HepG2 (cell line): ENCODE measurements at regions not wholly inside any gene's neighbourhood (a gene's known extent, or its start where the extent isn't known, plus 50 kb on each side); places are given as distances from the start of the nearest gene placed in this dataset.

Experiments
- HDAC1 ChIP-seq: sonication (generic); formaldehyde crosslinking; IDR thresholded peaks from 2 replicates; pipeline ENCODE4 v1.5.1; 2020; ENCODE audit warnings: mild to moderate bottlenecking, missing genetic modification reagents
- IRX3 ChIP-seq: sonication (generic); formaldehyde crosslinking; IDR thresholded peaks from 2 replicates; pipeline ENCODE4 v1.8.1; 2023; ENCODE audit warnings: mild to moderate bottlenecking, low read depth, missing genetic modification reagents, borderline replicate concordance
- MEIS2 ChIP-seq: sonication (generic); formaldehyde crosslinking; IDR thresholded peaks from 2 replicates; pipeline ENCODE4 v1.9.0; 2021; ENCODE audit warnings: mild to moderate bottlenecking, missing genetic modification reagents
- NCOR1 ChIP-seq: fragments of 200-600 bp; sonication (generic); IDR thresholded peaks from 2 replicates; pipeline ENCODE4 v1.7.0; 2017; ENCODE audit warnings: antibody characterized with exemption, low read length, borderline replicate concordance
- NR2C2 ChIP-seq: sonication (generic); formaldehyde crosslinking; IDR thresholded peaks from 2 replicates; pipeline ENCODE4 v1.4.0; 2020; ENCODE audit warnings: missing genetic modification reagents, mild to moderate bottlenecking, moderate library complexity, borderline replicate concordance
- PHF5A ChIP-seq: IDR thresholded peaks from one replicate; pipeline ENCODE4 v1.6.1; 2018; ENCODE audit warnings: low read depth, missing genetic modification reagents; ENCODE audit not compliant: unreplicated experiment
- RBAK ChIP-seq: sonication (generic); formaldehyde crosslinking; IDR thresholded peaks from 2 replicates; pipeline ENCODE4 v1.5.1; 2020; ENCODE audit warnings: mild to moderate bottlenecking, missing genetic modification reagents
- SMC3 ChIP-seq: IDR thresholded peaks from 2 replicates; pipeline ENCODE4 v1.6.1; 2011; ENCODE audit warnings: low read length, improper control_type of control experiment
- SOX13 ChIP-seq, 3 experiments: fragments of 450-650 bp in 1 of 3; sonication (generic) in 1 of 3; formaldehyde crosslinking in 1 of 3; IDR thresholded peaks in 2 of 3; conservative IDR thresholded peaks in 1 of 3; 2 replicates each; pipeline versions ENCODE4 v1.5.0 to v1.6.1; 2016 to 2020; ENCODE audit warnings: antibody characterized with exemption in 1 of 3, mild to moderate bottlenecking in 1 of 3, missing compliant biosample characterization in 1 of 3, missing genetic modification reagents in 1 of 3, moderate library complexity in 1 of 3
- TRIM24 ChIP-seq: sonication (generic); formaldehyde crosslinking; IDR thresholded peaks from 2 replicates; pipeline ENCODE4 v1.8.0; 2022; ENCODE audit warnings: mild to moderate bottlenecking, missing genetic modification reagents
- ZNF225 ChIP-seq: sonication (generic); formaldehyde crosslinking; IDR thresholded peaks from 2 replicates; pipeline ENCODE4 v1.4.0; 2020; ENCODE audit warnings: mild to moderate bottlenecking, missing genetic modification reagents
- ZNF230 ChIP-seq: sonication (generic); formaldehyde crosslinking; IDR thresholded peaks from 2 replicates; pipeline ENCODE4 v1.4.0; 2020; ENCODE audit warnings: mild to moderate bottlenecking, missing genetic modification reagents
- ZNF333 ChIP-seq: sonication (generic); formaldehyde crosslinking; IDR thresholded peaks from 2 replicates; pipeline ENCODE4 v1.4.0; 2020; ENCODE audit warnings: mild to moderate bottlenecking, missing genetic modification reagents, borderline replicate concordance
- ZNF557 ChIP-seq: sonication (generic); formaldehyde crosslinking; IDR thresholded peaks from 2 replicates; pipeline ENCODE4 v1.4.0; 2020; ENCODE audit warnings: missing genetic modification reagents
- ZNF883 ChIP-seq: sonication (generic); formaldehyde crosslinking; IDR thresholded peaks from 2 replicates; pipeline ENCODE4 v1.5.1; 2020; ENCODE audit warnings: mild to moderate bottlenecking, missing genetic modification reagents; ENCODE audit errors: not compliant biosample characterization
- TF ChIP-seq, protein P1 (sequence below): sonication (generic); formaldehyde crosslinking; IDR thresholded peaks from 2 replicates; pipeline ENCODE4 v1.4.0; 2020; ENCODE audit warnings: mild to moderate bottlenecking, missing genetic modification reagents
- TF ChIP-seq, protein P2 (sequence below): sonication (generic); formaldehyde crosslinking; IDR thresholded peaks from 2 replicates; pipeline ENCODE4 v1.4.0; 2020; ENCODE audit warnings: missing genetic modification reagents
- TF ChIP-seq, protein P3 (sequence below): sonication (generic); formaldehyde crosslinking; IDR thresholded peaks from 2 replicates; pipeline ENCODE4 v1.4.0; 2020; ENCODE audit warnings: low read depth, mild to moderate bottlenecking, missing genetic modification reagents
- TF ChIP-seq, protein P4 (sequence below): sonication (generic); formaldehyde crosslinking; IDR thresholded peaks from 2 replicates; pipeline ENCODE4 v1.4.0; 2020; ENCODE audit warnings: missing genetic modification reagents
- TF ChIP-seq, protein P5 (sequence below): sonication (generic); formaldehyde crosslinking; IDR thresholded peaks from 2 replicates; pipeline ENCODE4 v1.5.1; 2020; ENCODE audit warnings: missing genetic modification reagents, mild to moderate bottlenecking, borderline replicate concordance

DNA sequence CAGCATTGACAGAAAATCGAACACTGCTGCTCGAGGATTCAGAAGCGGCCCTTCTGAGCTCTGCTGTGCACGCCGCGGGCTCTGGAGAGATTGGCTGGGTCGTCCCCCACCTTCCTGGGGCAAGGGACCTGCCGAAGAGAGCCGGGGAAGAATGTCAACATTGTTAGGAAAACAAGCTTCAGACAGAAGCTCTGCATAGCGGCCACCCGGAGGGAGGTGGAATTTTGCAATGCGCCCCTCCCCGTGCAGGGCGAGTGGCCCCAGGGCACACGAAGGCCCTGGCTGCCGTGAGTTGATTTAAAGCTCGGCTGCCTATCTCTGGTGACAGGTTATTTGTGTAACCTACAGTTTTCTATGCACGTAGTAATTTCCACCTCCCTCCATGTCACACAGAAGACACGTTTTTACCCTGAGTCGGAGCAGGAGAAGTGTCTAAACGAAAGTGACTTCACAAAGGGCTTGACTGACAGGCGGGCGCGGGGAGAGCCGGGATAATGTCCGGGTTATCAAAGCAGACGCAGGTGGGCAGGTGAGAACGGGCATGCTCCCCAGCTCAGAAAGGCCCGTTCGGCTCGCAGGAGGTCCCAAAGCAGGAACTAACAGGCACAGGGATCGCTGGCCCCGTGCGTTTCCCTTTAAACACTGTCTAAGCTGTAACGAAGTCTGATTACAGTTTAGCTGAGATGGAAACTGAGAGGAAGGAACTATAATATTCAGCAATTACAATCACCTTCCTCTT is 84.6 kb downstream of the PDGFA start (continued):
- TF ChIP-seq, protein P1, sequence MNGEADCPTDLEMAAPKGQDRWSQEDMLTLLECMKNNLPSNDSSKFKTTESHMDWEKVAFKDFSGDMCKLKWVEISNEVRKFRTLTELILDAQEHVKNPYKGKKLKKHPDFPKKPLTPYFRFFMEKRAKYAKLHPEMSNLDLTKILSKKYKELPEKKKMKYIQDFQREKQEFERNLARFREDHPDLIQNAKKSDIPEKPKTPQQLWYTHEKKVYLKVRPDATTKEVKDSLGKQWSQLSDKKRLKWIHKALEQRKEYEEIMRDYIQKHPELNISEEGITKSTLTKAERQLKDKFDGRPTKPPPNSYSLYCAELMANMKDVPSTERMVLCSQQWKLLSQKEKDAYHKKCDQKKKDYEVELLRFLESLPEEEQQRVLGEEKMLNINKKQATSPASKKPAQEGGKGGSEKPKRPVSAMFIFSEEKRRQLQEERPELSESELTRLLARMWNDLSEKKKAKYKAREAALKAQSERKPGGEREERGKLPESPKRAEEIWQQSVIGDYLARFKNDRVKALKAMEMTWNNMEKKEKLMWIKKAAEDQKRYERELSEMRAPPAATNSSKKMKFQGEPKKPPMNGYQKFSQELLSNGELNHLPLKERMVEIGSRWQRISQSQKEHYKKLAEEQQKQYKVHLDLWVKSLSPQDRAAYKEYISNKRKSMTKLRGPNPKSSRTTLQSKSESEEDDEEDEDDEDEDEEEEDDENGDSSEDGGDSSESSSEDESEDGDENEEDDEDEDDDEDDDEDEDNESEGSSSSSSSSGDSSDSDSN (CRISPR knock-in tag) = 0 out of 2 replicates have a peak, but pooled peaks have one; percentile 44
- TF ChIP-seq ZNF883 (no peak), ZNF333 (CRISPR knock-in tag) (no peak), RBAK (CRISPR knock-in tag) (no peak), NCOR1 (no peak), ZNF225 (CRISPR knock-in tag) (no peak), ZNF230 (no peak), TRIM24 (no peak), IRX3 (CRISPR knock-in tag) (no peak), PHF5A (CRISPR knock-in tag) (no peak), SMC3 (no peak), MEIS2 (CRISPR knock-in tag) (peak; percentile 68), HDAC1 (0 out of 2 replicates have a peak, but pooled peaks have one; percentile 39), ZNF557 (CRISPR knock-in tag) (no peak), SOX13 (IDR thresholded peaks at IDR 0.05) (0 out of 2 replicates have a peak, but pooled peaks have one; percentile 46), SOX13 (CRISPR knock-in tag; conservative IDR thresholded peaks at IDR 0.05 in 1 of 2, IDR thresholded peaks at IDR 0.05 in 1 of 2) (peak in 1 of 2 experiments; percentile 77; a peak in 2 of 4 replicates), NR2C2 (no peak)
- TF ChIP-seq, protein P2, sequence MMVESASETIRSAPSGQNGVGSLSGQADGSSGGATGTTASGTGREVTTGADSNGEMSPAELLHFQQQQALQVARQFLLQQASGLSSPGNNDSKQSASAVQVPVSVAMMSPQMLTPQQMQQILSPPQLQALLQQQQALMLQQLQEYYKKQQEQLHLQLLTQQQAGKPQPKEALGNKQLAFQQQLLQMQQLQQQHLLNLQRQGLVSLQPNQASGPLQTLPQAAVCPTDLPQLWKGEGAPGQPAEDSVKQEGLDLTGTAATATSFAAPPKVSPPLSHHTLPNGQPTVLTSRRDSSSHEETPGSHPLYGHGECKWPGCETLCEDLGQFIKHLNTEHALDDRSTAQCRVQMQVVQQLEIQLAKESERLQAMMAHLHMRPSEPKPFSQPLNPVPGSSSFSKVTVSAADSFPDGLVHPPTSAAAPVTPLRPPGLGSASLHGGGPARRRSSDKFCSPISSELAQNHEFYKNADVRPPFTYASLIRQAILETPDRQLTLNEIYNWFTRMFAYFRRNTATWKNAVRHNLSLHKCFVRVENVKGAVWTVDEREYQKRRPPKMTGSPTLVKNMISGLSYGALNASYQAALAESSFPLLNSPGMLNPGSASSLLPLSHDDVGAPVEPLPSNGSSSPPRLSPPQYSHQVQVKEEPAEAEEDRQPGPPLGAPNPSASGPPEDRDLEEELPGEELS (CRISPR knock-in tag) = peak; percentile 73
- TF ChIP-seq, protein P3, sequence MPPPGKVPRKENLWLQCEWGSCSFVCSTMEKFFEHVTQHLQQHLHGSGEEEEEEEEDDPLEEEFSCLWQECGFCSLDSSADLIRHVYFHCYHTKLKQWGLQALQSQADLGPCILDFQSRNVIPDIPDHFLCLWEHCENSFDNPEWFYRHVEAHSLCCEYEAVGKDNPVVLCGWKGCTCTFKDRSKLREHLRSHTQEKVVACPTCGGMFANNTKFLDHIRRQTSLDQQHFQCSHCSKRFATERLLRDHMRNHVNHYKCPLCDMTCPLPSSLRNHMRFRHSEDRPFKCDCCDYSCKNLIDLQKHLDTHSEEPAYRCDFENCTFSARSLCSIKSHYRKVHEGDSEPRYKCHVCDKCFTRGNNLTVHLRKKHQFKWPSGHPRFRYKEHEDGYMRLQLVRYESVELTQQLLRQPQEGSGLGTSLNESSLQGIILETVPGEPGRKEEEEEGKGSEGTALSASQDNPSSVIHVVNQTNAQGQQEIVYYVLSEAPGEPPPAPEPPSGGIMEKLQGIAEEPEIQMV = no peak
- TF ChIP-seq, protein P4, sequence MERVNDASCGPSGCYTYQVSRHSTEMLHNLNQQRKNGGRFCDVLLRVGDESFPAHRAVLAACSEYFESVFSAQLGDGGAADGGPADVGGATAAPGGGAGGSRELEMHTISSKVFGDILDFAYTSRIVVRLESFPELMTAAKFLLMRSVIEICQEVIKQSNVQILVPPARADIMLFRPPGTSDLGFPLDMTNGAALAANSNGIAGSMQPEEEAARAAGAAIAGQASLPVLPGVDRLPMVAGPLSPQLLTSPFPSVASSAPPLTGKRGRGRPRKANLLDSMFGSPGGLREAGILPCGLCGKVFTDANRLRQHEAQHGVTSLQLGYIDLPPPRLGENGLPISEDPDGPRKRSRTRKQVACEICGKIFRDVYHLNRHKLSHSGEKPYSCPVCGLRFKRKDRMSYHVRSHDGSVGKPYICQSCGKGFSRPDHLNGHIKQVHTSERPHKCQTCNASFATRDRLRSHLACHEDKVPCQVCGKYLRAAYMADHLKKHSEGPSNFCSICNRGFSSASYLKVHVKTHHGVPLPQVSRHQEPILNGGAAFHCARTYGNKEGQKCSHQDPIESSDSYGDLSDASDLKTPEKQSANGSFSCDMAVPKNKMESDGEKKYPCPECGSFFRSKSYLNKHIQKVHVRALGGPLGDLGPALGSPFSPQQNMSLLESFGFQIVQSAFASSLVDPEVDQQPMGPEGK (CRISPR knock-in tag) = peak; percentile 99
- TF ChIP-seq, protein P5, sequence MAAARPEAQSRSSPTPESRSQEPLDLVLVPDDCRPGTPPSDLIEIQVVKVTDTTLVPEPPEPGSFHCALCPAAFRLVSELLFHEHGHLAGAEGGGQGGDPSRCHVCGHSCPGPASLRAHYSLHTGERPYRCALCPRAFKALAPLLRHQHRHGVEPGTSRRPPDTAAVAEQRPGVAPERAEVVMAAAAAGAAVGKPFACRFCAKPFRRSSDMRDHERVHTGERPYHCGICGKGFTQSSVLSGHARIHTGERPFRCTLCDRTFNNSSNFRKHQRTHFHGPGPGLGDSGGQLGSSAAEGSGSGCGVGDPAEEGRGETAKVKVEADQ (CRISPR knock-in tag) = no peak
